ENCODE measurements at regions not wholly inside any gene's neighbourhood (a gene's known extent, or its start where the extent isn't known, plus 50 kb on each side); places are given as distances from the start of the nearest gene placed in this dataset.

- no peak overlapping the region for H3K4me3 ChIP-seq
- H3K36me3 ChIP-seq: no peaks in the 10 kb centered on the region
- H3K4me1 ChIP-seq: no peaks in the 10 kb centered on the region
- no peak for DNase-seq
- H3K27me3 ChIP-seq: no peaks in the 10 kb centered on the region
- H3K9me3 ChIP-seq: no peaks in the 10 kb centered on the region
- intact Hi-C loops (cut with DNase I; ENCODE audit: low total_unique reads): no loop called here
- no peak overlapping the region for H3K27ac ChIP-seq
- no peak for TF ChIP-seq POLR2A (IDR thresholded peaks at IDR 0.05)
- TF ChIP-seq, protein P1, sequence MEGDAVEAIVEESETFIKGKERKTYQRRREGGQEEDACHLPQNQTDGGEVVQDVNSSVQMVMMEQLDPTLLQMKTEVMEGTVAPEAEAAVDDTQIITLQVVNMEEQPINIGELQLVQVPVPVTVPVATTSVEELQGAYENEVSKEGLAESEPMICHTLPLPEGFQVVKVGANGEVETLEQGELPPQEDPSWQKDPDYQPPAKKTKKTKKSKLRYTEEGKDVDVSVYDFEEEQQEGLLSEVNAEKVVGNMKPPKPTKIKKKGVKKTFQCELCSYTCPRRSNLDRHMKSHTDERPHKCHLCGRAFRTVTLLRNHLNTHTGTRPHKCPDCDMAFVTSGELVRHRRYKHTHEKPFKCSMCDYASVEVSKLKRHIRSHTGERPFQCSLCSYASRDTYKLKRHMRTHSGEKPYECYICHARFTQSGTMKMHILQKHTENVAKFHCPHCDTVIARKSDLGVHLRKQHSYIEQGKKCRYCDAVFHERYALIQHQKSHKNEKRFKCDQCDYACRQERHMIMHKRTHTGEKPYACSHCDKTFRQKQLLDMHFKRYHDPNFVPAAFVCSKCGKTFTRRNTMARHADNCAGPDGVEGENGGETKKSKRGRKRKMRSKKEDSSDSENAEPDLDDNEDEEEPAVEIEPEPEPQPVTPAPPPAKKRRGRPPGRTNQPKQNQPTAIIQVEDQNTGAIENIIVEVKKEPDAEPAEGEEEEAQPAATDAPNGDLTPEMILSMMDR (IDR thresholded peaks at IDR 0.05): no peak
Measured at GRCh38 chr3:94529816-94530215, 467.0 kb downstream of the NSUN3 start.

DNA sequence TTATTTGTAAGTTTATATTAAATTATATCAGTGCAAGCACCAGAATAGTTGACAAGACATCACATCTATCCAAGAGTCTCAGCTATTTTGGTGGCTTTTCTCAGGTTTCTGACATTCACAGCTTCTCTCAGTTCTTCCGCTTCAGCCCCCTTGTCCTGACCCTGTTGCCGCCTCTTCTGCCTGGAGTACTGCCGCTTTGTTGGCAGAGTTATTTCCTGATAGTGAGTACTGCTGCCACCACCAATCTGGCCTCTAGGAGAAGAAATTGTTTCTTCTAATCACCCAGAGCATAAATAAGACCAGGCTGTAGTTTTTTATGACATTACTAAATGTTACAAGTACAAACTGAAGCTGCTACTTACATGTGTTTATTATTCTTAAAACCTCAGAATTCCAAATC lies 470.1 kb downstream of the NSUN3 start:
- H3K27me3 ChIP-seq: no peaks in the 10 kb centered on the region

GRCh38 chr3:94539937-94540336 lies 477.1 kb downstream of the NSUN3 start:
- Histone ChIP-seq H3K27me3 (no peaks in the 10 kb centered on the region), H3K4me3 (no peak overlapping the region), H3K9me3 (no peaks in the 10 kb centered on the region), H3K36me3 (no peaks in the 10 kb centered on the region), H3K27ac (no peak overlapping the region), H3K4me1 (no peaks in the 10 kb centered on the region)
- DNase-seq: no peak
- TF ChIP-seq, protein P1 (IDR thresholded peaks at IDR 0.05): no peak
- TF ChIP-seq POLR2A (IDR thresholded peaks at IDR 0.05): no peak
- intact Hi-C loops (cut with DNase I; ENCODE audit: low total_unique reads): no loop called here

More for the DNA sequence above, 470.1 kb downstream of the NSUN3 start:
- intact Hi-C loops (cut with DNase I; ENCODE audit: low total_unique reads): no loop called here
- Histone ChIP-seq H3K36me3 (no peaks in the 10 kb centered on the region), H3K9me3 (no peaks in the 10 kb centered on the region), H3K4me3 (no peak overlapping the region), H3K4me1 (no peaks in the 10 kb centered on the region), H3K27ac (no peak overlapping the region)
- TF ChIP-seq, protein P1 (IDR thresholded peaks at IDR 0.05): no peak
- no peak for DNase-seq

- no peaks in the 10 kb centered on the region for H3K4me1 ChIP-seq
- intact Hi-C loops (cut with DNase I; ENCODE audit: low total_unique reads): no loop called here
- DNase-seq: no peak
- no peak overlapping the region for H3K27ac ChIP-seq
- H3K9me3 ChIP-seq: no peaks in the 10 kb centered on the region
- no peaks in the 10 kb centered on the region for H3K27me3 ChIP-seq
- TF ChIP-seq, protein P1 (IDR thresholded peaks at IDR 0.05): no peak
- TF ChIP-seq POLR2A (IDR thresholded peaks at IDR 0.05): no peak
- no peak overlapping the region for H3K4me3 ChIP-seq
- H3K36me3 ChIP-seq: no peaks in the 10 kb centered on the region
Measured at GRCh38 chr3:94543161-94543560, 480.3 kb downstream of the NSUN3 start.

- TF ChIP-seq, protein P1 (IDR thresholded peaks at IDR 0.05): no peak
- no peak for TF ChIP-seq POLR2A (IDR thresholded peaks at IDR 0.05)
- H3K36me3 ChIP-seq: no peaks in the 10 kb centered on the region
- intact Hi-C loops (cut with DNase I; ENCODE audit: low total_unique reads): no loop called here
- no peak overlapping the region for H3K27ac ChIP-seq
- H3K4me3 ChIP-seq: no peak overlapping the region
- no peaks in the 10 kb centered on the region for H3K9me3 ChIP-seq
- no peak for DNase-seq
- H3K4me1 ChIP-seq: no peaks in the 10 kb centered on the region
- no peaks in the 10 kb centered on the region for H3K27me3 ChIP-seq
Measured at GRCh38 chr3:94544131-94544789, 481.4 kb downstream of the NSUN3 start.
